Endothelial cell of hepatic sinusoid (primary cell): ENCODE measurements at regions not wholly inside any gene's neighbourhood (a gene's known extent, or its start where the extent isn't known, plus 50 kb on each side); places are given as distances from the start of the nearest gene placed in this dataset.

Experiments
- in situ Hi-C: cut with HindIII; loops from 2 replicates; pipeline ENCODE4 v1.10.0; 2017; ENCODE audit warnings: low sequenced_read_pairs

- in situ Hi-C loops: no loop called here
Measured at GRCh38 chr13:26899202-26899601, 138.6 kb upstream of the GPR12 start.

DNA sequence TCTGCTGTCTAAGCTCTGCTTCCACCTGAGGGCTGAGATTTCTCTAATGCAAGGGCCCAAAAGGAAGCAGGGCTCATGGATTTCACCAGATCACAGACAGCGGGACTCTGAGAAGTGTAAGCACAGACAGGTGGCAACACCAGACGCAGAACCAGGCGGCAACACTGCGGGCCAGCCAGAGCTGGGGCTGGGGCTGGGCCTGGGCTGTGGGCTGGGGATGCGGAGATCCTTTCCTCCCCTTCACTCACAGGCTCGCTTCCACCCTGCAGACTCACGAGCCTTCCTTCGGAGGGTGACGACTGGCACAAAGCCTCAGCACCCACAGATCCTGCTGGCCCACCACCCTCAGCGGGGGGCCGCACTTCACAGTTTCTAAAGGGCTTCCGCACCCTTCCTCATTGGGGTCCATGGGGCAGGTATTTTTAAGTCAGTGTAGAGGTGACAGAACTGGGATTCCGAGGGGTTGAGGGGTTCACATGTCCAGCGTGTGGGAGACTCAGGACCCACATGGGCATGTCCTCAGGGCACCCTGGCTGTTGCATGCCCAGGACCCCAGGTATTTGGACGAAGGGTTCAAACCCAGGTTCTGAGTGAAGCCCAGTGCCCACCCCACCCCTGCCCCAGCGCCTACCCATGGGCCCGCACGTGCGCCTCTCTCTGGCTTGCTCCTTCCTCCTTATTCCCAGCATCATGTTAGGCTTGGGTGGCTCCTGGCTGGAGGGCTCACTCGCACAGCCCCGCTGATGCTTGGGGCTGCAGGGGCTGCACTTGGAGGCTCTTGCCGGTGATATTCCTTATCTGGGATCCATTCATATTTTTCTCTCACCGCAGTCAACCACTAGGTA is 137.3 kb upstream of the GPR12 start:
- in situ Hi-C loops: no loop called here

- in situ Hi-C loops: no loop called here
Measured at GRCh38 chr13:26896986-26897668, 136.5 kb upstream of the GPR12 start.

DNA sequence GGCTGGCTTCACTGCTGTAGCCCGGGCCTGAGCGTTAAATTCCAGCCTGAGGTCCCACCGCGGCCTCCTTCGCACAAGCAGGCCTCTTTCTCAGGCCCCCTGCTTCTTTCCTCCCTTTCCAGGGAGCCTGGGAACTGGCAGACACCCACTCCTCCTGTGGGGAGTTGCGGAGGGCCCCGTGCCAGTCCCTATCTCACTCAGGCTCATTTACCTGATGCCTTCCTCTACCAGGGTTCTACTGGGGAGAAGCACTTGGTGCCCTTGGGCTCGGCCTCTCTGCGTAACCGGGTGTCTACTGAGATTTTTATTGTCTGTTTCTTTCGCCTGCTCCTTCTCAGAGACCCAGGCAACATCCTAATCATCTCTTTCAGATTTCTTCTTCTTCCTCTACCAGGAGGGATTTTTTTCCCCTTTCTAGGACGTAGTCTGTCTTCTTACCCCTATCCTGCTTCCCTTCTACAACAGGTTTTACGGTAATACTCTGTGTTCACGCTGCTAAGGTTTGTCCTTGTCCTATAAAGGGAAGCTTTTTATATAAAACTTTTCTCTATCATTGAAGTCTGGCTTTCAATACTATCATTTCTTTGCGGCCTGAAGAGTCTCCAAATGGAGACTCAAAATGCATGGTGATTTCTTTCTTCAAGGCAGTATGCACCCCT is 135.4 kb upstream of the GPR12 start:
- in situ Hi-C loops: no loop called here

GRCh38 chr13:26895081-26895807 is 134.7 kb upstream of the GPR12 start:
- in situ Hi-C loops: no loop called here

- in situ Hi-C loops: no loop called here
Measured at GRCh38 chr13:26888632-26889031, 128.0 kb upstream of the GPR12 start.

GRCh38 chr13:26887594-26887993 is 127.0 kb upstream of the GPR12 start:
- in situ Hi-C loops: no loop called here

GRCh38 chr13:26883613-26884257 is 123.1 kb upstream of the GPR12 start:
- in situ Hi-C loops: no loop called here

GRCh38 chr13:26882731-26883130 is 122.1 kb upstream of the GPR12 start:
- in situ Hi-C loops: no loop called here

DNA sequence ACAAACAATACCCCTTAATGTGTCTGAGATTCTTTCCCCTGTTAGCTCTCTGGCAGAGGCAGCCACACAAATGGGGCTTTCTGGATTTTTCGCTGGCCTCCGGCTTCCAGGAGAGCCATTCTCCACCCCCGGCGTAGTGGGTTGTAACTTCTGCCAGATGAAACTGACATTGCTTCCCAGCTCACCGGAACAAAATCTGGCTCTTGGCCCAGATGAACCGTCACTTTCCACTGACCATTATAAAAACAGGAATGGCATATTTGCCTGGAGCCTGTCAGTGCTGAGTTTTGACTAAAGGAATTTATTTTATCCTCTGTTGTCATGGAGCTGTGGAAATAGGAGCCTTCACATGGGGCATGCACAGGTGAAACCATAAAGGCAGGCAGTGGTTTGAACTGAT is 120.6 kb upstream of the GPR12 start:
- in situ Hi-C loops: no loop called here

- in situ Hi-C loops: no loop called here
Measured at GRCh38 chr13:26880735-26881134, 120.1 kb upstream of the GPR12 start.

DNA sequence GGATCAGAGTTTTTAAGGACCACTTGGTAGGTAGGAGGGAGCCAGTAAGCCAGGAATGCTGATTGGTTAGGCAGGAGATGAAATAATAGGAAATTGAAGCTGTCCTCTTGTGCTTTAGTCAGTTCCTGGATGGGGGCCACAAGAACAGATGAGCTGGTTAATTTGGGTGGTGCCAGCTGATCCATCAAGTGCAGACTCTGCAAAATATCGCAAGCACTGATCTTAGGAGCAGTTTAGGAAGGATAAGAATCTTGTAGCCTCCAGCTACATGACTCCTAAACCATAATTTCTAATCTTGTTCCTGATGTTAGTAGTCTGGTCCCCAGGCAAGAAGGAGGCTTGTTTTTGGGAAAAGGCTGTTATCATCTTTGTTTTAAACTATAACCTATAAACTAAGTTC is 117.9 kb upstream of the GPR12 start:
- in situ Hi-C loops: loop anchor here (5.0 kb wide), 1 partner anchor 69 kb away; no protein-coding TSS in a partner anchor

DNA sequence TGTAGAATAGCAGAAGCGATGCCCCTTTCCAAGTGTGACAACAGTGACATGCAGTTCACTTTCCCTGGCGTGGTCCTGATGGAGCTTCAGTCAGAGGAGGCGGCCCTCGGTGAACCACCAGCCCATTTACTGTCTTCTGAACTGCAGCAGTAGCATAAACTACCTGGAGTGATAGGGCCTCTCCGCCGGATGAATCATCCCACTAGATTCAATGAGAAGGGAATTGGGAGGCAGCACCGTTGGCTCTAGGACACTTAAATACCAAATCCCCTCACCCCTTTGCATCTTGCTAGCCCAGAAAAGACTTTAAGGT is 112.8 kb upstream of the GPR12 start:
- in situ Hi-C loops: no loop called here

GRCh38 chr13:26872525-26873385 is 112.2 kb upstream of the GPR12 start:
- in situ Hi-C loops: no loop called here

DNA sequence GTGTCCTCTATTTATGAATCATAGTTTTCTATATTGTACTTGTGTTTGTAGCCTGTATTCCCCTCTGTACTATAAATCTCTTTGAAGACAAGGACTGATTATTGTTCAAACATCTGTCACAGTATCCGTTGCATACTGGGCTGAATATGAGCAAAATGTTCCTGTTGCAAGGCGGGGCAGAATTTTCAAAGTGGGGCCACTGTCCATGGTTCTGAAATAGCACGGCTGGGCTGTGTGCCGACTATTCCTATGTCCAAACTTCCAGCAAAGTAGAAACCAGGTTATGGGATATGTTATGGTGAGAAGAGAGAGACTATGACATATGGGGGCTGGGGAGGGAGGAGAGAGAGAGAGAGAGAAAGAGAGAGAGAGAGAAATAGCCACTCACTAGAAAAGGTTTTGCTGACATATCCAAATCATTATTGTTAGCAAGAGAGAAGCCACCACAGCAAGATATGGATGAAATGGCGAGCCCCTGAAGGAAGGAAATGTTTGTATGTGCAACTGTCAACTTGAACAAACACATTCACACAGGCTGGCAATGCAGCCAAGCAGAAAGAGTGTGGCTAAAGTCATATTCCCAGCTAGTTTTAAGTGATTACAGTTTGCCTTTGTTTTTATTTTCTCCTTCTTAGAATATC is 107.0 kb upstream of the GPR12 start:
- in situ Hi-C loops: no loop called here

- in situ Hi-C loops: no loop called here
Measured at GRCh38 chr13:26864576-26864975, 104.0 kb upstream of the GPR12 start.

DNA sequence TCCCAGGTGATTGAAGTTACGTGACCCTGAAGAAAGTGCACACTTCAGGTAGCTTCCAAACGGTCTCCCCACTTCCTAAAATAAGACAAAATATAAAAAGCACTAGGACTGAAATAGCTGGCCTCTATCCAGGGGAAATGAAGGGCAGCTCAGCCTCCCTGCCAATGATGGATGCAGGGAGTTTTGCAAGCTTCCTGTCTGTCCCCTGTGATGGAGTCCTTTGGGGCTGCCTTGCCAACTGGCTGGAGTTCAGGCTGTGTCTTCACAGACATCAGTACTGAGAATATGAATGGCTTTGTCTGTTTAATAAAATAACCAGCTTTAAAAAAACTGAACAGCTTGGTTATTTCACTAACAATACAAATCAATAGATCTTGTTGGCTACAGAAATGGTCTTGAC is 101.4 kb upstream of the GPR12 start:
- in situ Hi-C loops: no loop called here

DNA sequence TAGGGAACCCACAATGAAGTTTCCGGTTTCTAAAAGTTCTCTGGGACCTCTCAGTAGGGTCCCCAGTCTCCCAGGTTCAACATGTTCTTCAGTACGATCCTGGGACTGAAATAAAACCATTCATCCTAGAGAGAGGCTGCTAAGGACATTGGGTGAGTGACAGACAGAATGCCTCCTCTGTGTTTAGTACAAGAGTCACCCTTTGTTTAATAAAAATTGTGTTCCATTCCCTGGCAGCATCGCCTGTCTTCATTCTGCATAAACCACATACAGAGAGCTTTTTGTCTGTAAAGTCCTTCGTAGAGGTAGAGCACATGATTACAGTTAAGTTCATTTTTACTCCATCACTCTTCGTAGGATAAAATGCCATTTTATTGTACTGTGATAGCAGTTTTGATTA is 95.3 kb upstream of the GPR12 start:
- in situ Hi-C loops: no loop called here

GRCh38 chr13:26855071-26855470 is 94.5 kb upstream of the GPR12 start:
- in situ Hi-C loops: no loop called here
